HEK293T (cell line): ENCODE measurements at regions not wholly inside any gene's neighbourhood (a gene's known extent, or its start where the extent isn't known, plus 50 kb on each side); places are given as distances from the start of the nearest gene placed in this dataset.

Experiments used
- CTBP1 ChIP-seq: fragments of 450-650 bp; IDR thresholded peaks from 2 replicates; pipeline ENCODE4 v1.6.1; 2016; ENCODE audit warnings: borderline replicate concordance
- ELF4 ChIP-seq: fragments of 450-650 bp; IDR thresholded peaks from 2 replicates; pipeline ENCODE4 v1.6.1; 2017; ENCODE audit warnings: antibody characterized with exemption

DNA sequence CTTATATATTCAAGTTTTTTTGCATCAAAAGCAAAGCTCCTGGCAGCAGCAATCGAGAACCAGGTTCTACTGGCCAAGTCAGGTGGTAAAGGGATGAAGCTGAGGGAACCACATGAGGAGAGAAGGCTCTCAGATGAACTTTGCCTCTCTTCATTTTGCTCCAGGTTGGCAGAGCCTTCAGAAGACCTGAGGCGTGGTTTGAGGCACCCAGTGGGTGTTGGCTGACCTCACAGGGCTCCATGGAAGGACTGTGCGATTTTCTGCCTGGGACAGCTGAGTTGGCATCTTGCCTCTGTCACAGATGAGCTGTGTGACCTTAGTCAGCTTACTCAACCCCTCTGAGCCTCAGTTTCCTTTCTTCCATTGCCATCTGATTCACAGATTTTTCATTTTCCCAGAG is 89.0 kb downstream of the INSIG2 start:
- no peak for TF ChIP-seq CTBP1
- TF ChIP-seq ELF4 = no peak
